ENCODE measurements at regions not wholly inside any gene's neighbourhood (a gene's known extent, or its start where the extent isn't known, plus 50 kb on each side); places are given as distances from the start of the nearest gene placed in this dataset.

- no peak for TF ChIP-seq EGR1 (IDR thresholded peaks at IDR 0.05)
- no peak for TF ChIP-seq FOXM1 (IDR thresholded peaks at IDR 0.05; ENCODE audit: borderline replicate concordance, low read depth)
- TF ChIP-seq TEAD4 (IDR thresholded peaks at IDR 0.05): no peak
These were observed 1395.8 kb downstream of the EFNB2 start for GRCh38 chr13:105139380-105140285.
